ENCODE measurements at regions not wholly inside any gene's neighbourhood (a gene's known extent, or its start where the extent isn't known, plus 50 kb on each side); places are given as distances from the start of the nearest gene placed in this dataset.

GRCh38 chr5:17431272-17432050 lies 66.6 kb upstream of the TAF11L2 start:
- no peak for DNase-seq (ENCODE audit: low read depth)

GRCh38 chr5:17432569-17432968 lies 65.5 kb upstream of the TAF11L2 start:
- DNase-seq (ENCODE audit: low read depth) = no peak

GRCh38 chr5:17433406-17433805 lies 64.6 kb upstream of the TAF11L2 start:
- no peak for DNase-seq (ENCODE audit: low read depth)

GRCh38 chr5:17434982-17435381 lies 63.0 kb upstream of the TAF11L2 start:
- DNase-seq (ENCODE audit: low read depth) = no peak

GRCh38 chr5:17436350-17436749 lies 61.7 kb upstream of the TAF11L2 start:
- peak; percentile 45 for DNase-seq (ENCODE audit: low read depth)

GRCh38 chr5:17436761-17437221 lies 61.2 kb upstream of the TAF11L2 start:
- DNase-seq (ENCODE audit: low read depth) = peak; percentile 50

- DNase-seq (ENCODE audit: low read depth) = no peak
Measured at GRCh38 chr5:17438027-17438426, 60.0 kb upstream of the TAF11L2 start.

- no peak for DNase-seq (ENCODE audit: low read depth)
Measured at GRCh38 chr5:17439956-17440355, 58.1 kb upstream of the TAF11L2 start.

GRCh38 chr5:17440766-17441165 lies 57.3 kb upstream of the TAF11L2 start:
- peak; percentile 32 for DNase-seq (ENCODE audit: low read depth)

GRCh38 chr5:17441351-17441750 lies 56.7 kb upstream of the TAF11L2 start:
- peak; percentile 97 for DNase-seq (ENCODE audit: low read depth)

- peak; percentile 23 for DNase-seq (ENCODE audit: low read depth)
Measured at GRCh38 chr5:17443333-17444130, 54.5 kb upstream of the TAF11L2 start.

- DNase-seq (ENCODE audit: low read depth) = peak; percentile 50
Measured at GRCh38 chr5:17444496-17444895, 53.5 kb upstream of the TAF11L2 start.

GRCh38 chr5:17445185-17445584 lies 52.8 kb upstream of the TAF11L2 start:
- DNase-seq (ENCODE audit: low read depth) = no peak
